ENCODE measurements at regions not wholly inside any gene's neighbourhood (a gene's known extent, or its start where the extent isn't known, plus 50 kb on each side); places are given as distances from the start of the nearest gene placed in this dataset.

- TF ChIP-seq POLR2A (IDR thresholded peaks at IDR 0.05) (no peak), CTCF (IDR thresholded peaks at IDR 0.05) (no peak)
Measured at GRCh38 chr11:134479206-134480135, 67.4 kb upstream of the B3GAT1 start.

All from prostate gland (tissue), 2 donors.